GM23338 (cell line): ENCODE measurements at regions not wholly inside any gene's neighbourhood (a gene's known extent, or its start where the extent isn't known, plus 50 kb on each side); places are given as distances from the start of the nearest gene placed in this dataset.
A peak's percentile ranks its signal among the peaks of the same experiment; 100 is the strongest.

Experiments
- ATAC-seq: fragments of 200-7000 bp; cut with Tn5 transposase; 3 replicates; pipeline ENCODE4 v1.9.1; 2020
- DNase-seq: peaks from one replicate; pipeline ENCODE4 v3.0.0-alpha.2; 2015; ENCODE audit warnings: low spot score
- H2AFZ ChIP-seq: fragments of 200-600 bp; sonication (generic); 2 replicates; pipeline ENCODE4 v1.8.0; 2016; ENCODE audit warnings: antibody characterized with exemption, mild to moderate bottlenecking, moderate library complexity
- H3F3A ChIP-seq: fragments of 200-600 bp; sonication (generic); replicated peaks from 2 replicates; pipeline ENCODE4 v1.8.0; 2017; ENCODE audit warnings: antibody characterized with exemption, mixed run types, low read depth
- H3K27ac ChIP-seq: fragments of 200-600 bp; sonication (generic); 2 replicates; pipeline ENCODE4 v1.6.1; 2016; ENCODE audit warnings: low read depth
- H3K27me3 ChIP-seq: fragments of 200-600 bp; sonication (generic); 2 replicates; pipeline ENCODE4 v1.8.0; 2016; ENCODE audit warnings: mild to moderate bottlenecking, mixed run types, moderate library complexity; ENCODE audit not compliant: insufficient read depth
- H3K36me3 ChIP-seq: fragments of 200-600 bp; sonication (generic); 2 replicates; pipeline ENCODE4 v1.8.0; 2016; ENCODE audit warnings: mild to moderate bottlenecking; ENCODE audit not compliant: insufficient read depth
- H3K4me1 ChIP-seq: fragments of 200-600 bp; sonication (generic); 2 replicates; pipeline ENCODE4 v1.8.0; 2016; ENCODE audit warnings: mild to moderate bottlenecking, moderate library complexity; ENCODE audit not compliant: insufficient read depth
- H3K4me2 ChIP-seq: fragments of 200-600 bp; sonication (generic); 2 replicates; pipeline ENCODE4 v1.7.1; 2017; ENCODE audit warnings: mixed run types
- H3K4me3 ChIP-seq: fragments of 200-600 bp; sonication (generic); 2 replicates; pipeline ENCODE4 v1.6.1; 2016; ENCODE audit warnings: mixed run types
- H3K79me2 ChIP-seq: fragments of 200-600 bp; sonication (generic); replicated peaks from 2 replicates; pipeline ENCODE4 v1.8.0; 2017; ENCODE audit warnings: mild to moderate bottlenecking; ENCODE audit not compliant: insufficient read depth
- H3K9me2 ChIP-seq: fragments of 200-600 bp; sonication (generic); 2 replicates; pipeline ENCODE4 v1.8.0; 2017; ENCODE audit not compliant: insufficient read depth
- H4K20me1 ChIP-seq: fragments of 200-600 bp; sonication (generic); replicated peaks from 2 replicates; pipeline ENCODE4 v1.8.0; 2017; ENCODE audit warnings: mild to moderate bottlenecking; ENCODE audit not compliant: insufficient read depth
- H3K27ac Mint-ChIP-seq: 2 replicates; pipeline ENCODE4 v1.8.0; 2020; ENCODE audit warnings: inconsistent platforms, mild to moderate bottlenecking, moderate library complexity, mixed read lengths
- H3K27me3 Mint-ChIP-seq: 3 replicates; pipeline ENCODE4 v1.8.0; 2022; ENCODE audit warnings: low read depth, mild to moderate bottlenecking, moderate library complexity, mixed read lengths, inconsistent platforms; ENCODE audit not compliant: insufficient read depth, poor library complexity
- H3K36me3 Mint-ChIP-seq: 3 replicates; pipeline ENCODE4 v1.8.0; 2021; ENCODE audit warnings: low read depth, mild to moderate bottlenecking, inconsistent platforms, moderate library complexity, mixed read lengths
- H3K4me1 Mint-ChIP-seq: 3 replicates; pipeline ENCODE4 v1.8.0; 2020; ENCODE audit warnings: mild to moderate bottlenecking, inconsistent platforms, mixed read lengths
- H3K4me3 Mint-ChIP-seq: 3 replicates; pipeline ENCODE4 v1.8.0; 2021; ENCODE audit warnings: moderate library complexity, mild to moderate bottlenecking, inconsistent platforms, mixed read lengths
- H3K9me3 Mint-ChIP-seq: 3 replicates; pipeline ENCODE4 v1.8.0; 2020; ENCODE audit warnings: moderate library complexity, mild to moderate bottlenecking, inconsistent platforms, mixed read lengths
- CREB1 ChIP-seq: fragments of 250-450 bp; sonication (Bioruptor Pico); IDR thresholded peaks from 2 replicates; pipeline ENCODE4 v1.5.0; 2020; ENCODE audit warnings: low read depth, mild to moderate bottlenecking, moderate library complexity
- CTCF ChIP-seq, 2 experiments: fragments of 200-600 bp in 1 of 2; sonication (generic) in 1 of 2; conservative IDR thresholded peaks; 2 replicates each; pipeline versions ENCODE4 v1.5.1 to v1.6.1; 2016 to 2017; ENCODE audit warnings: antibody characterized with exemption in 2 of 2, low read depth in 2 of 2, mild to moderate bottlenecking in 2 of 2, moderate library complexity in 1 of 2
- ETS1 ChIP-seq: IDR thresholded peaks from 2 replicates; pipeline ENCODE4 v1.6.1; 2016; ENCODE audit warnings: antibody characterized with exemption
- EZH2 ChIP-seq: fragments of 200-600 bp; sonication (generic); IDR thresholded peaks from one replicate; pipeline ENCODE4 v1.8.0; 2017; ENCODE audit warnings: antibody characterized with exemption, mild to moderate bottlenecking, low read depth; ENCODE audit not compliant: unreplicated experiment
- EZH2phosphoT487 ChIP-seq: fragments of 200-600 bp; sonication (generic); IDR thresholded peaks from one replicate; pipeline ENCODE4 v1.8.1; 2018; ENCODE audit warnings: antibody characterized with exemption; ENCODE audit not compliant: unreplicated experiment
- JUNB ChIP-seq: IDR thresholded peaks from one replicate; pipeline ENCODE4 v1.6.1; 2016; ENCODE audit warnings: antibody characterized with exemption; ENCODE audit not compliant: unreplicated experiment
- NANOG ChIP-seq: IDR thresholded peaks from 2 replicates; pipeline ENCODE4 v1.6.1; 2016; ENCODE audit warnings: antibody characterized with exemption, borderline replicate concordance
- POLR2AphosphoS5 ChIP-seq: IDR thresholded peaks from 2 replicates; pipeline ENCODE4 v1.6.1; 2016; ENCODE audit warnings: antibody characterized with exemption, low read depth
- REST ChIP-seq: IDR thresholded peaks from one replicate; pipeline ENCODE4 v1.6.1; 2018; ENCODE audit warnings: antibody characterized with exemption; ENCODE audit not compliant: unreplicated experiment
- STAT1 ChIP-seq: IDR thresholded peaks from one replicate; pipeline ENCODE4 v1.6.1; 2016; ENCODE audit warnings: antibody characterized with exemption; ENCODE audit not compliant: unreplicated experiment
- ZNF114 ChIP-seq: fragments of 250-450 bp; sonication (Bioruptor Pico); IDR thresholded peaks from 2 replicates; pipeline ENCODE4 v1.5.0; 2020; ENCODE audit warnings: mild to moderate bottlenecking, moderate library complexity
- ZNF331 ChIP-seq: fragments of 250-450 bp; sonication (Bioruptor Pico); IDR thresholded peaks from 2 replicates; pipeline ENCODE4 v1.5.0; 2020; ENCODE audit warnings: low read depth, mild to moderate bottlenecking, moderate library complexity
- ZNF462 ChIP-seq: fragments of 250-450 bp; sonication (Bioruptor Pico); IDR thresholded peaks from 2 replicates; pipeline ENCODE4 v1.5.0; 2020; ENCODE audit warnings: mild to moderate bottlenecking, moderate library complexity

GRCh38 chr4:86442881-86443280 is 83.0 kb upstream of the MAPK10 start:
- H3K4me1 Mint-ChIP-seq: peaks cover 29% of the 10 kb centered on the region
- Histone ChIP-seq H3K4me2 (no peak overlapping the region), H3K36me3 (0 out of 2 replicates have a peak, but pooled peaks cover 3% of the 10 kb centered on the region), H3K79me2 (no peaks in the 10 kb centered on the region), H3K9me2 (no peaks in the 10 kb centered on the region), H3F3A (no peaks in the 10 kb centered on the region), H3K27ac (no peak overlapping the region; the same call in 1 of the 2 replicates), H3K4me3 (no peak overlapping the region), H3K27me3 (no peaks in the 10 kb centered on the region), H4K20me1 (no peaks in the 10 kb centered on the region), H3K4me1 (peaks cover 24% of the 10 kb centered on the region), H2AFZ (peak overlapping the region; percentile 33; the same call in 1 of the 2 replicates)
- peak overlapping the region; percentile 64 for H3K27ac Mint-ChIP-seq
- peaks cover 23% of the 10 kb centered on the region for H3K9me3 Mint-ChIP-seq
- DNase-seq: no peak
- H3K27me3 Mint-ChIP-seq: peaks cover 7% of the 10 kb centered on the region
- peaks cover 44% of the 10 kb centered on the region for H3K36me3 Mint-ChIP-seq
- no peak for TF ChIP-seq EZH2
- no peak for TF ChIP-seq CTCF (conservative IDR thresholded peaks at IDR 0.05; ENCODE audit: low read depth in 2 of 2)
- no peak for TF ChIP-seq JUNB
- TF ChIP-seq ZNF462: no peak
- no peak for TF ChIP-seq STAT1
- no peak for TF ChIP-seq POLR2AphosphoS5
- no peak for TF ChIP-seq REST
- no peak for TF ChIP-seq NANOG
- no peak for TF ChIP-seq EZH2phosphoT487
- TF ChIP-seq ETS1: no peak
- no peak for TF ChIP-seq ZNF114
- no peak for TF ChIP-seq ZNF331
- no peak for TF ChIP-seq CREB1 (CRISPR knock-in tag)
- no peak for ATAC-seq
- no peak overlapping the region for H3K4me3 Mint-ChIP-seq
